ENCODE measurements at regions not wholly inside any gene's neighbourhood (a gene's known extent, or its start where the extent isn't known, plus 50 kb on each side); places are given as distances from the start of the nearest gene placed in this dataset.

DNA sequence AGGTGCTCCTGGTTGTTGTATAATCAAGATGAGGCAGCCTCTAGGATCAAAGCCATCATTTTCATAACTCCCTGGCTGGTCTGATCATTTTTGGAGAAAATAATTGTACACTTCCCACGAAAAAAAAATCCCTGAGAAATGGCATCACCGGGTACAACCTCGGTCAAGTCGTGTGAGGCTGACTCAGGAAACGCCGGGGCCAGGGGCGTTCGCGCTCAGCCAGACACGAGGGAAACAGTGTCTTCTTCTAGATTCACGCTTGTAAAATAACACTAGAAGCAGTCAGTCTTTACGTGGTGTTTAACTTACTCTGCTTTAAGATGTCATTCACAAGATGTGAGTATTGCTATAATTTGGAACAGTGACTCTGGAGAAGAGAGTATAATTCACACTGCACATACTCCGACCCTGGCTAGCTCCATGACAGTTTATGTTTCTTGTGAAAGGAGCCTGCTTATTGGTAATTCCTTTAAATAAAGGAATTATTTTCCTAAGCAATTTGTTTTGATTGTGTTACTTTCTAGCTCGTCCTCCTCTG is 109.0 kb upstream of the SOX1 start:
- Histone ChIP-seq H3K4me3 (no peak overlapping the region), H3K36me3 (no peaks in the 10 kb centered on the region), H3K27ac (no peak overlapping the region), H3K9me3 (no peaks in the 10 kb centered on the region), H3K4me1 (no peaks in the 10 kb centered on the region), H3K27me3 (peaks cover 39% of the 10 kb centered on the region)
- TF ChIP-seq, protein P1, sequence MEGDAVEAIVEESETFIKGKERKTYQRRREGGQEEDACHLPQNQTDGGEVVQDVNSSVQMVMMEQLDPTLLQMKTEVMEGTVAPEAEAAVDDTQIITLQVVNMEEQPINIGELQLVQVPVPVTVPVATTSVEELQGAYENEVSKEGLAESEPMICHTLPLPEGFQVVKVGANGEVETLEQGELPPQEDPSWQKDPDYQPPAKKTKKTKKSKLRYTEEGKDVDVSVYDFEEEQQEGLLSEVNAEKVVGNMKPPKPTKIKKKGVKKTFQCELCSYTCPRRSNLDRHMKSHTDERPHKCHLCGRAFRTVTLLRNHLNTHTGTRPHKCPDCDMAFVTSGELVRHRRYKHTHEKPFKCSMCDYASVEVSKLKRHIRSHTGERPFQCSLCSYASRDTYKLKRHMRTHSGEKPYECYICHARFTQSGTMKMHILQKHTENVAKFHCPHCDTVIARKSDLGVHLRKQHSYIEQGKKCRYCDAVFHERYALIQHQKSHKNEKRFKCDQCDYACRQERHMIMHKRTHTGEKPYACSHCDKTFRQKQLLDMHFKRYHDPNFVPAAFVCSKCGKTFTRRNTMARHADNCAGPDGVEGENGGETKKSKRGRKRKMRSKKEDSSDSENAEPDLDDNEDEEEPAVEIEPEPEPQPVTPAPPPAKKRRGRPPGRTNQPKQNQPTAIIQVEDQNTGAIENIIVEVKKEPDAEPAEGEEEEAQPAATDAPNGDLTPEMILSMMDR (IDR thresholded peaks at IDR 0.05), result no peak
- no peak for TF ChIP-seq EP300 (IDR thresholded peaks at IDR 0.05)
- no peak for TF ChIP-seq POLR2AphosphoS5 (IDR thresholded peaks at IDR 0.05)
- TF ChIP-seq POLR2A (IDR thresholded peaks at IDR 0.05), result no peak
- ATAC-seq, result no peak
- WGBS, 2 donors (ENCODE audit: low coverage in 1 of 2), result 31 to 62% methylated on average over 3 to 14 of the region's 14 CpGs

DNA sequence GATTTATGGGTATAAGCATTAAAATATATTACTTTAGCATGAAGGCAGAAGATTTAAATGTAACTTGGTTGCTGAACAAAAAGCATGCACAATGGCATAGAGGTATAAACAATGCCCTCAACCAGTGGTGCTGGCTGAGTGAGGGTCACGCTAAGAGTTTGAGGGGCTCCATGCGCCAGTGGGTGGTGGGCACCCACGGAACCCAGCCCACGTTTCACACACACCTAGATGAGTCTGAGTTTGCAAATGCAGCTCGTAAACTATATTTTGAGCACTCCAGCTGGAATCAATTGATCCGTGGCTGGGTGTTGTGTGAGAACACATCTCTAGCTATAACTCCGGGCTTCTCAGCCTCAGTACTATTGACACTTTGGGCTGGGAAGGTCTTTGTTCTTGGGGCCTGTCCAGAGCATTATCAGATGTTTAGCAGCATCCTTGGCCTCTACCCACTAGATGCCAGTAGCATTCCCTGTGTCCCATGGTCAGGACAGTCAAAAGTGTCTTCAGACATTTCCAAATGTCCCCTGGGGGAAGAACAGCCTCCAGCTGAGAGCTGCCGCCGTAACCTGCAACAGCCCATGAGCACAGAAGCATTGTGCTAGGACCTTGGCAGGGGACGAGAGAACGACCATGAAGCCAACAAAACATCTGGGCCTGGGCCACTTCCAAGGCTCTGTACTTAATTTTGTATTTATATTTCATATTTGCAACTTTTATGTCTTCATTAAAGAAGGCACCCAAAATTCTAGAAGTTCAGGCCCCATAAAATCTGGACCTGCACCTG is 108.1 kb upstream of the SOX1 start:
- WGBS, 2 donors (ENCODE audit: low coverage in 1 of 2), result 67 to 70% methylated on average over 6 to 11 of the region's 11 CpGs
- no peak overlapping the region for H3K27ac ChIP-seq
- H3K27me3 ChIP-seq, result peaks cover 32% of the 10 kb centered on the region
- H3K4me3 ChIP-seq, result no peak overlapping the region
- ATAC-seq, result no peak
- no peaks in the 10 kb centered on the region for H3K36me3 ChIP-seq
- no peaks in the 10 kb centered on the region for H3K4me1 ChIP-seq
- H3K9me3 ChIP-seq, result no peaks in the 10 kb centered on the region
- TF ChIP-seq POLR2A (IDR thresholded peaks at IDR 0.05) (no peak), EP300 (IDR thresholded peaks at IDR 0.05) (no peak), POLR2AphosphoS5 (IDR thresholded peaks at IDR 0.05) (no peak)
- TF ChIP-seq, protein P1 (IDR thresholded peaks at IDR 0.05), result no peak

DNA sequence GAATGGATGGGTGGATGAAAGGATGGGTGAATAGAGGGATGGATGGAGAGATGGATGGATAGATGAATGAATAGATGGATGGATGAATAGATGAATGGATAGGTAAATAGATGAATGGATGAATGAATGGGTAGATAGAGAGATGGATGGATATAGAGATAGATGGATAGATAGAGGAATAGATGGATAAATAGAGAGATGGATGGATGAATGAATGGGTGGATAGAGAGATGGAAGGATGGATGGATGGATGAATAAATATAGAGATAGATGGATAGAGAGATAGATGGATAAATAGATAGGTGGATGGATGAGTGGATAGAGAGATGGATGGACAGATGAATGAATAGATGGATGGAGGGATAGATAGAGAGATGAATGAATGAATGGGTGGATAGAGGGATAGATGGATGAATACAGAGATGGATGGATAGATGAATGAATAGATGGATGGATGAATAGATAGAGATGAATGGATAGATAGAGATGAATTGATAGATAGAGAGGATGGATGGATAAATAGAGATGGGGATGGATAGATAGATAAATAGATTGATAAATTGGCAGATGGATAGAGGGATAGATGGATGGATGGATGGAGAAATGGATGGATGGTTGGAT is 106.7 kb upstream of the SOX1 start:
- H3K27ac ChIP-seq, result no peak overlapping the region
- H3K4me1 ChIP-seq, result no peaks in the 10 kb centered on the region
- H3K27me3 ChIP-seq, result peaks cover 17% of the 10 kb centered on the region
- H3K36me3 ChIP-seq, result no peaks in the 10 kb centered on the region
- no peak overlapping the region for H3K4me3 ChIP-seq
- H3K9me3 ChIP-seq, result no peaks in the 10 kb centered on the region
- ATAC-seq, result no peak
- no peak for TF ChIP-seq POLR2A (IDR thresholded peaks at IDR 0.05)
- no peak for TF ChIP-seq EP300 (IDR thresholded peaks at IDR 0.05)
- TF ChIP-seq POLR2AphosphoS5 (IDR thresholded peaks at IDR 0.05), result no peak
- TF ChIP-seq, protein P1 (IDR thresholded peaks at IDR 0.05), result no peak

DNA sequence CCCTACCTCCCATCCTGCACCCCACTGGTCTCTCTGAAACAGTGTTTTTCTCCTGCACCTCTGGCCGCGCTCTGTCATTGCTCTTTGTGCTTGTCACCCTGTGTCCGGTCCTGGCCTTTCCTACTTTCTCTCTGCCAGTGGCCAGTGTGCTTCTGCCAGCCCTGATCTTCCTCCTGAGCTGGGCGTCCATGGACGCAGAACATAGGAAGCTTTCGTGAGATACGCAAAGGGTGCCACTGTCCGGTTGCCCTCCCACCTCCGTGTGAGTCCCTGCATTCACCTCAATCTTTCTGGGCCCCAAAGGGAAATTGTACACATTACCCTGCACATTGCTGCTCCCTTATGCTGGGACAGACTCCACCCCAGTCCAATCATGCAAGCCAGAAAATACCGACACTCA is 105.7 kb upstream of the SOX1 start:
- no peaks in the 10 kb centered on the region for H3K4me1 ChIP-seq
- no peak for TF ChIP-seq POLR2AphosphoS5 (IDR thresholded peaks at IDR 0.05)
- TF ChIP-seq EP300 (IDR thresholded peaks at IDR 0.05), result no peak
- TF ChIP-seq POLR2A (IDR thresholded peaks at IDR 0.05), result no peak
- TF ChIP-seq, protein P1 (IDR thresholded peaks at IDR 0.05), result no peak
- WGBS, 2 donors (ENCODE audit: low coverage in 1 of 2), result 65 to 91% methylated on average over 7 to 8 of the region's 10 CpGs
- no peak overlapping the region for H3K27ac ChIP-seq
- no peaks in the 10 kb centered on the region for H3K36me3 ChIP-seq
- no peak for ATAC-seq
- peaks cover 14% of the 10 kb centered on the region for H3K27me3 ChIP-seq
- no peak overlapping the region for H3K4me3 ChIP-seq
- H3K9me3 ChIP-seq, result no peaks in the 10 kb centered on the region

All from gastroesophageal sphincter (tissue), 4 donors.